GM18508 (cell line): ENCODE measurements at regions not wholly inside any gene's neighbourhood (a gene's known extent, or its start where the extent isn't known, plus 50 kb on each side); places are given as distances from the start of the nearest gene placed in this dataset.
"Not testable (repeated sequence)": the region's sequence is repeated elsewhere in the genome, so short reads cannot be mapped to it uniquely, and the experiment has no call there.

Source experiments
- ATAC-seq: cut with Tn5 transposase; IDR thresholded peaks from one replicate; pipeline ENCODE4 v1.9.1; 2021; ENCODE audit warnings: moderate number of reproducible peaks; ENCODE audit not compliant: insufficient read depth, unreplicated experiment

GRCh38 chr10:131816157-131816775, 84.5 kb upstream of the PPP2R2D start:
- no peak for ATAC-seq

GRCh38 chr10:131816941-131817700, 83.7 kb upstream of the PPP2R2D start:
- no peak for ATAC-seq

GRCh38 chr10:131817866-131818509, 82.8 kb upstream of the PPP2R2D start:
- ATAC-seq: no peak

GRCh38 chr10:131818510-131819234, 82.1 kb upstream of the PPP2R2D start:
- ATAC-seq: no peak

GRCh38 chr10:131819241-131820072, 81.4 kb upstream of the PPP2R2D start:
- no peak for ATAC-seq

- no peak for ATAC-seq
Observed at GRCh38 chr10:131820626-131821025, 80.2 kb upstream of the PPP2R2D start.

- ATAC-seq: no peak
Observed at GRCh38 chr10:131821378-131822012, 79.3 kb upstream of the PPP2R2D start.

- no peak for ATAC-seq
Observed at GRCh38 chr10:131822013-131822691, 78.7 kb upstream of the PPP2R2D start.

- no peak for ATAC-seq
Observed at GRCh38 chr10:131822692-131823245, 78.0 kb upstream of the PPP2R2D start.

GRCh38 chr10:131823601-131824099, 77.2 kb upstream of the PPP2R2D start:
- ATAC-seq: not testable (repeated sequence)

- ATAC-seq: no peak
Observed at GRCh38 chr10:131824371-131825149, 76.2 kb upstream of the PPP2R2D start.

- no peak for ATAC-seq
Observed at GRCh38 chr10:131825150-131825848, 75.5 kb upstream of the PPP2R2D start.

- ATAC-seq: no peak
Observed at GRCh38 chr10:131825960-131826650, 74.7 kb upstream of the PPP2R2D start.

GRCh38 chr10:131829156-131829930, 71.5 kb upstream of the PPP2R2D start:
- no peak for ATAC-seq

GRCh38 chr10:131830446-131831130, 70.2 kb upstream of the PPP2R2D start:
- no peak for ATAC-seq
